Endothelial cell of umbilical vein (primary cell): ENCODE measurements at regions not wholly inside any gene's neighbourhood (a gene's known extent, or its start where the extent isn't known, plus 50 kb on each side); places are given as distances from the start of the nearest gene placed in this dataset.

ENCODE experiments used
- BruUV-seq: library from RNA; stranded (reverse); fragments of 400-500 nt; replicated peaks from 2 replicates; lab custom pipeline; 2021; lab: Mats Ljungman, UMichigan
- CTCF ChIA-PET: fragments of 300-600, 350-600 bp; sonication (Branson Sonifier 250); formaldehyde crosslinking; loops from one replicate; lab custom pipeline; 2021; ENCODE audit warnings: antibody characterized with exemption, inconsistent platforms; lab: Charles Lee
- POLR2A ChIA-PET: fragments of 300-600, 350-600 bp; sonication (Branson Sonifier 250); formaldehyde crosslinking; loops from one replicate; lab custom pipeline; 2021; ENCODE audit warnings: antibody characterized with exemption, inconsistent platforms; lab: Charles Lee
- DNase-seq: peaks from one replicate; pipeline ENCODE4 v3.0.0-alpha.2; 2011; ENCODE audit warnings: low read depth, low spot score
- FAIRE-seq: peaks from 2 replicates; lab custom pipeline; 2011; peaks lifted over from hg19 to GRCh38; lab: Jason Lieb, UNC
- H2AFZ ChIP-seq: 2 replicates; pipeline ENCODE4 v1.6.0; 2012; ENCODE audit warnings: low read depth, low read length, control low read depth, inconsistent platforms
- H3K27ac ChIP-seq: 2 replicates; pipeline ENCODE4 v1.5.1; 2011; ENCODE audit warnings: low read depth, mild to moderate bottlenecking, control low read depth, low read length, moderate library complexity; ENCODE audit not compliant: insufficient read depth
- H3K27me3 ChIP-seq, 2 experiments: 2 replicates each; pipeline versions ENCODE4 v1.6.0 to v1.6.1; 2011; ENCODE audit warnings: low read length in 2 of 2, mixed read lengths in 1 of 2; ENCODE audit not compliant: control insufficient read depth in 2 of 2, insufficient read depth in 2 of 2
- H3K36me3 ChIP-seq, 2 experiments: 2 replicates in 1 of 2; 3 replicates in 1 of 2; pipeline ENCODE4 v1.5.1; 2011; ENCODE audit warnings: low read length in 2 of 2, mild to moderate bottlenecking in 1 of 2, moderate library complexity in 1 of 2; ENCODE audit not compliant: control insufficient read depth in 2 of 2, insufficient read depth in 2 of 2; ENCODE audit errors: extremely low read depth in 1 of 2
- H3K4me1 ChIP-seq: 3 replicates; pipeline ENCODE4 v1.5.1; 2011; ENCODE audit warnings: mild to moderate bottlenecking, low read length; ENCODE audit not compliant: control insufficient read depth, insufficient read depth; ENCODE audit errors: extremely low read depth
- H3K4me2 ChIP-seq: 2 replicates; pipeline ENCODE4 v1.6.1; 2011; ENCODE audit warnings: low read length, control low read depth, mixed read lengths; ENCODE audit not compliant: insufficient read depth
- H3K4me3 ChIP-seq, 3 experiments: fragments of 200-600 bp in 1 of 3; sonication (generic), shearing (Covaris generic) in 1 of 3; replicated peaks in 1 of 3; 2 replicates each; pipeline ENCODE4 v1.5.1; 2011 to 2016; ENCODE audit warnings: control low read depth in 3 of 3, low read length in 3 of 3, mild to moderate bottlenecking in 2 of 3, inconsistent platforms in 1 of 3, low read depth in 1 of 3, moderate library complexity in 1 of 3; ENCODE audit not compliant: insufficient read depth in 1 of 3
- H3K79me2 ChIP-seq: 2 replicates; pipeline ENCODE4 v1.6.0; 2012; ENCODE audit warnings: low read length, inconsistent platforms; ENCODE audit not compliant: control insufficient read depth, insufficient read depth
- H3K9ac ChIP-seq: replicated peaks from 2 replicates; pipeline ENCODE3; 2011; ENCODE audit warnings: low read length, control low read depth; ENCODE audit not compliant: insufficient read depth; ENCODE audit errors: extremely low read depth
- H3K9me1 ChIP-seq: replicated peaks from 3 replicates; pipeline ENCODE4 v1.6.0; 2011; ENCODE audit warnings: mild to moderate bottlenecking, low read length; ENCODE audit not compliant: control insufficient read depth, insufficient read depth; ENCODE audit errors: extremely low read depth
- H3K9me3 ChIP-seq: replicated peaks from 2 replicates; pipeline ENCODE4 v1.5.1; 2012; ENCODE audit warnings: low read length, inconsistent platforms; ENCODE audit not compliant: control insufficient read depth, insufficient read depth
- H4K20me1 ChIP-seq: replicated peaks from 2 replicates; pipeline ENCODE3; 2011; ENCODE audit warnings: mild to moderate bottlenecking, low read length; ENCODE audit not compliant: control insufficient read depth, insufficient read depth; ENCODE audit errors: extremely low read depth
- CTCF ChIP-seq, 2 donors: IDR thresholded peaks; 1 replicate in 1 of 2; 2 replicates in 1 of 2; pipeline ENCODE4 v1.5.1; 2011; ENCODE audit warnings: low read length in 2 of 2, mild to moderate bottlenecking in 2 of 2, moderate library complexity in 2 of 2, control low read depth in 1 of 2, inconsistent platforms in 1 of 2, low read depth in 1 of 2; ENCODE audit not compliant: insufficient read depth in 1 of 2; ENCODE audit errors: extremely low read depth in 1 of 2
- EZH2 ChIP-seq: IDR thresholded peaks from 2 replicates; pipeline ENCODE4 v1.6.1; 2012; ENCODE audit warnings: borderline replicate concordance, low read depth, mild to moderate bottlenecking, moderate library complexity, low read length, inconsistent platforms; ENCODE audit not compliant: severe bottlenecking
- FOS ChIP-seq: IDR thresholded peaks from 2 replicates; pipeline ENCODE4 v1.6.1; 2011; ENCODE audit warnings: mild to moderate bottlenecking, low read length, moderate library complexity, borderline replicate concordance; ENCODE audit not compliant: insufficient read depth
- GATA2 ChIP-seq: IDR thresholded peaks from 2 replicates; pipeline ENCODE4 v1.7.0; 2011; ENCODE audit warnings: low read depth, mild to moderate bottlenecking, moderate library complexity, mixed read lengths, low read length; ENCODE audit not compliant: insufficient read length, insufficient read depth
- JUN ChIP-seq: IDR thresholded peaks from 2 replicates; pipeline ENCODE4 v1.6.1; 2011; ENCODE audit warnings: borderline replicate concordance, low read depth; ENCODE audit not compliant: insufficient read length, insufficient read depth
- MAX ChIP-seq: IDR thresholded peaks from 2 replicates; pipeline ENCODE4 v1.6.1; 2011; ENCODE audit not compliant: insufficient read depth, insufficient read length
- MYC ChIP-seq: IDR thresholded peaks from one replicate; pipeline ENCODE4 v1.6.1; 2011; ENCODE audit warnings: mild to moderate bottlenecking, low read depth, low read length
- POLR2A ChIP-seq: IDR thresholded peaks from 2 replicates; pipeline ENCODE4 v1.6.1; 2012; ENCODE audit warnings: low read depth, mild to moderate bottlenecking, control low read depth, low read length
- POLR2AphosphoS5 ChIP-seq: IDR thresholded peaks from 2 replicates; pipeline ENCODE4 v1.6.1; 2012; ENCODE audit warnings: low read depth, mild to moderate bottlenecking, control low read depth, low read length, moderate library complexity; ENCODE audit not compliant: insufficient read depth
- dilution Hi-C: fragments of 300-500 bp; cut with MboI; formaldehyde crosslinking; loops from one replicate; pipeline ENCODE4 v1.15.0; 2019; ENCODE audit warnings: low sequenced_read_pairs; ENCODE audit not compliant: extremely low pct_ligation_motif_present
- intact Hi-C: fragments of 100-400 bp; cut with micrococcal nuclease; formaldehyde crosslinking; loops from one replicate; pipeline ENCODE4 v1.10.0; 2022

- CTCF ChIA-PET = no interaction called here
- peaks cover 3% of the 10 kb centered on the region for H3K9me3 ChIP-seq
- no peaks in the 10 kb centered on the region for H3K36me3 ChIP-seq
- H3K9me1 ChIP-seq = no peaks in the 10 kb centered on the region
- intact Hi-C loops (no loop called here), dilution Hi-C loops (no loop called here)
- POLR2A ChIA-PET = no interaction called here
- H3K9ac ChIP-seq = no peak overlapping the region
- no peaks in the 10 kb centered on the region for H3K27me3 ChIP-seq
- no peak overlapping the region for H3K4me3 ChIP-seq
- no peak overlapping the region for H2AFZ ChIP-seq
- no peak for DNase-seq
- H4K20me1 ChIP-seq = no peaks in the 10 kb centered on the region
- no peak overlapping the region for H3K4me2 ChIP-seq
- no peaks in the 10 kb centered on the region for H3K4me1 ChIP-seq
- TF ChIP-seq POLR2A (no peak), MAX (no peak), GATA2 (no peak), CTCF (IDR thresholded peaks at IDR 0.05; ENCODE audit: extremely low read depth in 1 of 2, insufficient read depth in 1 of 2, low read depth in 1 of 2, low read length in 2 of 2) (no peak), MYC (no peak), POLR2AphosphoS5 (no peak), FOS (no peak), JUN (no peak), EZH2 (no peak)
- no peak overlapping the region for H3K27ac ChIP-seq
- FAIRE-seq = no peak
- no peaks in the 10 kb centered on the region for H3K79me2 ChIP-seq
- no TSS peak for BruUV-seq
Measured at GRCh38 chr20:18988701-18989100, 175.1 kb downstream of the SCP2D1 start.
